ENCODE measurements at regions not wholly inside any gene's neighbourhood (a gene's known extent, or its start where the extent isn't known, plus 50 kb on each side); places are given as distances from the start of the nearest gene placed in this dataset.

GRCh38 chr1:232335261-232335660 is 294.7 kb downstream of the SIPA1L2 start:
- TF ChIP-seq CTCF (optimal IDR thresholded peaks at IDR 0.05 in 1 of 3, IDR thresholded peaks at IDR 0.05 in 1 of 3, conservative IDR thresholded peaks at IDR 0.05 in 1 of 3; ENCODE audit: extremely low read depth in 1 of 3, insufficient read depth in 2 of 3, low read length in 3 of 3) (no peak), EZH2 (IDR thresholded peaks at IDR 0.05; ENCODE audit: low read length) (no peak)

All from keratinocyte (primary cell).